ENCODE measurements at regions not wholly inside any gene's neighbourhood (a gene's known extent, or its start where the extent isn't known, plus 50 kb on each side); places are given as distances from the start of the nearest gene placed in this dataset.

- no peak for TF ChIP-seq CTCF (conservative IDR thresholded peaks at IDR 0.05)
- DNase-seq (ENCODE audit: low read depth, low spot score), result no peak
- peaks cover 5% of the 10 kb centered on the region for H3K9me3 Mint-ChIP-seq
These were observed 852.0 kb upstream of the EPHA5 start for GRCh38 chr4:66522244-66522643.

GRCh38 chr4:66516940-66517339 is 846.7 kb upstream of the EPHA5 start:
- Mint-ChIP-seq H3K36me3 (ENCODE audit: low read depth) (no peaks in the 10 kb centered on the region), H3K27ac (ENCODE audit: unreplicated experiment) (no peak overlapping the region), H3K4me1 (no peaks in the 10 kb centered on the region), H3K4me3 (no peak overlapping the region), H3K9me3 (peaks cover 3% of the 10 kb centered on the region), H3K27me3 (ENCODE audit: low read depth) (no peaks in the 10 kb centered on the region)
- no peak for TF ChIP-seq CTCF (conservative IDR thresholded peaks at IDR 0.05)
- no peak for DNase-seq (ENCODE audit: low read depth, low spot score)

More at GRCh38 chr4:66522244-66522643, 852.0 kb upstream of the EPHA5 start:
- Mint-ChIP-seq H3K36me3 (ENCODE audit: low read depth) (no peaks in the 10 kb centered on the region), H3K27me3 (ENCODE audit: low read depth) (no peaks in the 10 kb centered on the region), H3K4me3 (no peak overlapping the region), H3K4me1 (no peaks in the 10 kb centered on the region), H3K27ac (ENCODE audit: unreplicated experiment) (no peak overlapping the region)

GRCh38 chr4:66506985-66507384 is 836.7 kb upstream of the EPHA5 start:
- Mint-ChIP-seq H3K4me3 (no peak overlapping the region), H3K36me3 (ENCODE audit: low read depth) (no peaks in the 10 kb centered on the region), H3K27me3 (ENCODE audit: low read depth) (no peaks in the 10 kb centered on the region), H3K27ac (ENCODE audit: unreplicated experiment) (no peak overlapping the region), H3K4me1 (no peaks in the 10 kb centered on the region), H3K9me3 (peaks cover 10% of the 10 kb centered on the region)
- no peak for DNase-seq (ENCODE audit: low read depth, low spot score)
- TF ChIP-seq CTCF (conservative IDR thresholded peaks at IDR 0.05), result no peak

- DNase-seq (ENCODE audit: low read depth, low spot score), result no peak
- H3K4me1 Mint-ChIP-seq, result no peaks in the 10 kb centered on the region
- no peak for TF ChIP-seq CTCF (conservative IDR thresholded peaks at IDR 0.05)
- H3K36me3 Mint-ChIP-seq (ENCODE audit: low read depth), result no peaks in the 10 kb centered on the region
- no peak overlapping the region for H3K27ac Mint-ChIP-seq (ENCODE audit: unreplicated experiment)
- no peaks in the 10 kb centered on the region for H3K27me3 Mint-ChIP-seq (ENCODE audit: low read depth)
- no peaks in the 10 kb centered on the region for H3K9me3 Mint-ChIP-seq
- no peak overlapping the region for H3K4me3 Mint-ChIP-seq
These were observed 831.7 kb upstream of the EPHA5 start for GRCh38 chr4:66501997-66502396.

DNA sequence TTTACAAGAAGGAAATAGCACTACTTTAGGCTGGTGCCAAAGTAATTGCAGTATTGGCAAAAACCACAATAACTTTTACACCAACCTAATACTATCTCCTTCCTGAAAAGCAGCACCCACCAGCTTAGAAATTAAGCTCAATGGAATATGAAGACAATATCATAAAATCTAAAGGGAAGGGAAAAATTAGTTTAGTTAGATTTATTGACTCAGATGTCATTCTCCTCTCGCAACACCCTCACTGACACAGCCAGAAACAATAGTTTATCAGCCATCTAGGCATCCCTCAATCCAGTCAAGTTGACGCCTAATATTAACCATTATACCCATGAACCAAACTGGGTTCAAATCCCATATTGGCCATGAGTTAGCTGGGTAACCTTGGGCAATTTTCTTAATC is 820.4 kb upstream of the EPHA5 start:
- no peaks in the 10 kb centered on the region for H3K27me3 Mint-ChIP-seq (ENCODE audit: low read depth)
- no peak for DNase-seq (ENCODE audit: low read depth, low spot score)
- H3K4me1 Mint-ChIP-seq, result no peaks in the 10 kb centered on the region
- TF ChIP-seq CTCF (conservative IDR thresholded peaks at IDR 0.05), result no peak
- H3K4me3 Mint-ChIP-seq, result no peak overlapping the region
- H3K27ac Mint-ChIP-seq (ENCODE audit: unreplicated experiment), result no peak overlapping the region
- H3K9me3 Mint-ChIP-seq, result no peaks in the 10 kb centered on the region
- no peaks in the 10 kb centered on the region for H3K36me3 Mint-ChIP-seq (ENCODE audit: low read depth)
